HG03469 (cell line): ENCODE measurements at regions not wholly inside any gene's neighbourhood (a gene's known extent, or its start where the extent isn't known, plus 50 kb on each side); places are given as distances from the start of the nearest gene placed in this dataset.

Experiments used
- ATAC-seq: cut with Tn5 transposase; IDR thresholded peaks from one replicate; pipeline ENCODE4 v1.9.1; 2021; ENCODE audit warnings: mild to moderate bottlenecking, moderate library complexity, moderate number of reproducible peaks; ENCODE audit not compliant: unreplicated experiment

GRCh38 chr9:80952363-80952922, 736.9 kb downstream of the TLE1 start:
- ATAC-seq = no peak

GRCh38 chr9:80951675-80952074, 737.7 kb downstream of the TLE1 start:
- ATAC-seq = no peak

- ATAC-seq = no peak
These were observed 740.5 kb downstream of the TLE1 start for GRCh38 chr9:80948876-80949275.

GRCh38 chr9:80948066-80948465, 741.3 kb downstream of the TLE1 start:
- ATAC-seq = no peak

- no peak for ATAC-seq
These were observed 742.7 kb downstream of the TLE1 start for GRCh38 chr9:80946496-80947170.

GRCh38 chr9:80945436-80945835, 743.9 kb downstream of the TLE1 start:
- no peak for ATAC-seq

GRCh38 chr9:80937645-80938044, 751.7 kb downstream of the TLE1 start:
- ATAC-seq = no peak

GRCh38 chr9:80934095-80934494, 755.3 kb downstream of the TLE1 start:
- no peak for ATAC-seq

- ATAC-seq = no peak
These were observed 756.2 kb downstream of the TLE1 start for GRCh38 chr9:80932947-80933780.

GRCh38 chr9:80932181-80932580, 757.2 kb downstream of the TLE1 start:
- no peak for ATAC-seq

- ATAC-seq = no peak
These were observed 758.2 kb downstream of the TLE1 start for GRCh38 chr9:80931163-80931562.

- no peak for ATAC-seq
These were observed 760.6 kb downstream of the TLE1 start for GRCh38 chr9:80928697-80929096.

- ATAC-seq = no peak
These were observed 762.7 kb downstream of the TLE1 start for GRCh38 chr9:80926611-80927010.

- ATAC-seq = no peak
These were observed 766.8 kb downstream of the TLE1 start for GRCh38 chr9:80922544-80922943.

- no peak for ATAC-seq
These were observed 782.6 kb downstream of the TLE1 start for GRCh38 chr9:80906728-80907127.

- no peak for ATAC-seq
These were observed 790.1 kb downstream of the TLE1 start for GRCh38 chr9:80899208-80899607.

- no peak for ATAC-seq
These were observed 796.2 kb downstream of the TLE1 start for GRCh38 chr9:80893190-80893589.

GRCh38 chr9:80892703-80893102, 796.6 kb downstream of the TLE1 start:
- no peak for ATAC-seq

GRCh38 chr9:80890124-80890523, 799.2 kb downstream of the TLE1 start:
- ATAC-seq = no peak

GRCh38 chr9:80885894-80886293, 803.5 kb downstream of the TLE1 start:
- ATAC-seq = no peak

GRCh38 chr9:80883826-80884579, 805.3 kb downstream of the TLE1 start:
- ATAC-seq = no peak
